ENCODE measurements at regions not wholly inside any gene's neighbourhood (a gene's known extent, or its start where the extent isn't known, plus 50 kb on each side); places are given as distances from the start of the nearest gene placed in this dataset.

DNA sequence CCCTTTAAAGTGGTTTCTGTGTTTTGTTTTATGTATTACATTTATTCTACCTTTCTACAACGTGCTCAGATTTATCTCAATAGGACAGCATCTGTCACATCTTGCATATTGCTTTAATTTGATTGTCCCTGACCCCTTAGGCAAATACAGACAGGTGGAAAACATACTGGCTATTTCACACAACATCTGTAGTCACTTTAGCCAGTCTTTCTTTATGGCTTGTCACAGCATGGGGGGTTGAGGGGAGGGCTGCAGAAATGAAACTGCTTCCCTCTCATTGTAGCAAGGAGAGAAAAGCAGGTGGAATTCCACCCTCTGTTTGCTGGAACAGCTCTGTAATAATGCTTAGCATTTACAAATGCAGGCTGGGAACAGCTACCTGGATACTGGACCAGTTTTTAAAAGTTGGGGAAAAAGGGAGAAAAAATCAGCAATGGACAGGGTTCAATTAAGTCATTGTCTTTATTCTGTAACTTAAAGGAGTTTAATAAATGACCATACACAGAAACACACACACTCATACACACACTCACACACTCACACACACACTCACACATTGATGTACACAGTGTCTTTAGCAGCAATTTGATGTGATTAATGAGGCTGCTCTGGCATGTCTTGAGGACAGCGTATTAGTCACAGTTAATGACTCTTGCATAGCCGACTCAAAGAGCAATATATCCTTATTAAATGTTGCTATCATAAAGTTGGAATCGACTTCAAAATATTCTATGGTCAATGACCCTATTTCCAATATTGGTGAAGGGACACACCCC, 283.7 kb upstream of the GBE1 start:
- Histone ChIP-seq H3K27ac (ENCODE audit: extremely low read depth, low read depth, low read length) (no peak overlapping the region), H3K9me1 (ENCODE audit: control insufficient read depth, insufficient read depth, low read length) (no peaks in the 10 kb centered on the region), H2AFZ (ENCODE audit: low read depth, low read length) (no peak overlapping the region), H3K9ac (ENCODE audit: insufficient read depth in 1 of 2, low read depth in 2 of 2, low read length in 2 of 2) (no peak overlapping the region), H3K36me3 (ENCODE audit: control insufficient read depth, insufficient read depth, low read length) (no peaks in the 10 kb centered on the region), H3K4me3 (no peak overlapping the region), H3K79me2 (ENCODE audit: control insufficient read depth, insufficient read depth, low read length) (no peaks in the 10 kb centered on the region), H3K27me3 (ENCODE audit: control insufficient read depth in 2 of 2, insufficient read depth in 2 of 2, low read length in 2 of 2) (no peaks in the 10 kb centered on the region), H3K4me1 (replicated peaks in 1 of 2; ENCODE audit: control insufficient read depth in 2 of 2, insufficient read depth in 2 of 2, low read length in 2 of 2) (no peaks in the 10 kb centered on the region), H3K9me3 (replicated peaks; ENCODE audit: control insufficient read depth, insufficient read depth, low read depth, low read length) (no peaks in the 10 kb centered on the region), H4K20me1 (replicated peaks; ENCODE audit: control insufficient read depth, insufficient read depth, low read length) (no peaks in the 10 kb centered on the region), H3K4me2 (ENCODE audit: insufficient read depth, low read length) (no peak overlapping the region)
- CTCF ChIA-PET (ENCODE audit: low intra/inter-chr PET ratio), result no interaction called here
- ATAC-seq (no peak), FAIRE-seq (no peak), DNase-seq (ENCODE audit: extremely low read depth in 1 of 4, low spot score in 3 of 4) (no peak)
- 5% methylated on average over 4 of the region's 4 CpGs for WGBS (ENCODE audit: insufficient coverage, low coverage, missing lambda C conversion rate)
- POLR2A ChIA-PET, result no interaction called here
- in situ Hi-C loops (cut with MboI), result no loop called here
- intact Hi-C loops (cut with micrococcal nuclease), result no loop called here
- TF ChIP-seq ZNF197 (CRISPR knock-in tag; IDR thresholded peaks at IDR 0.05; ENCODE audit: low read depth) (no peak), ZNF253 (CRISPR knock-in tag; conservative IDR thresholded peaks at IDR 0.05) (no peak), ZC3H11A (IDR thresholded peaks at IDR 0.05; ENCODE audit: low read depth, low read length) (no peak), NELFE (IDR thresholded peaks at IDR 0.05; ENCODE audit: insufficient read depth, insufficient read length) (no peak)
- BruUV-seq (replicated peaks), result no TSS peak

DNA sequence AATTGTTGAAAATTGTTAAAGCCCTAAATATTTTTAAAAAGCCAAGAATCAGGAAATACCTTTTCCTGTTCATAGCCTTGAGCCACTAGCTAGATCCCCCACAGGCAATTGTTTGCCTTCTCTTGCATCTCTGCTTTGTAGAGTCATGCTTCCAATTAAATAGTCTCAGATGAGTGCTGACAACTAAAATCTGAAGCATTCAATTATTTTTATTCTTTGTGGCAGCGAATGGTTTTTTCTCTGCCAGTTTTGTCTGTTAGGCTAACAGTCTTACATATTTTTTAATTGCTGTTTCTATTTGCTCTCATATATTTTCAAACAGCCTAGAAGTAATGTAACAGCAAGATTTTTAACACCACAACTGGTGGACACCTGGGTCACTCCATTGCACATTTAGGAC, 277.1 kb upstream of the GBE1 start:
- no peaks in the 10 kb centered on the region for H4K20me1 ChIP-seq (replicated peaks; ENCODE audit: control insufficient read depth, insufficient read depth, low read length)
- intact Hi-C loops (cut with micrococcal nuclease) (no loop called here), in situ Hi-C loops (cut with MboI) (no loop called here)
- H3K27me3 ChIP-seq (ENCODE audit: control insufficient read depth in 2 of 2, insufficient read depth in 2 of 2, low read length in 2 of 2), result no peaks in the 10 kb centered on the region
- no peak for DNase-seq (ENCODE audit: extremely low read depth in 1 of 4, low spot score in 3 of 4)
- no peaks in the 10 kb centered on the region for H3K9me1 ChIP-seq (ENCODE audit: control insufficient read depth, insufficient read depth, low read length)
- no peak overlapping the region for H3K9ac ChIP-seq (ENCODE audit: insufficient read depth in 1 of 2, low read depth in 2 of 2, low read length in 2 of 2)
- no peak overlapping the region for H3K27ac ChIP-seq (ENCODE audit: extremely low read depth, low read depth, low read length)
- no peak for ATAC-seq
- CTCF ChIA-PET (ENCODE audit: low intra/inter-chr PET ratio), result no interaction called here
- WGBS (ENCODE audit: insufficient coverage, low coverage, missing lambda C conversion rate), result 0% methylated on average over 1 of the region's 1 CpG
- FAIRE-seq, result no peak
- H3K79me2 ChIP-seq (ENCODE audit: control insufficient read depth, insufficient read depth, low read length), result no peaks in the 10 kb centered on the region
- H2AFZ ChIP-seq (ENCODE audit: low read depth, low read length), result no peak overlapping the region
- TF ChIP-seq KHSRP (IDR thresholded peaks at IDR 0.05) (no peak), GATA2 (CRISPR knock-in tag; IDR thresholded peaks at IDR 0.05) (no peak), ZC3H11A (IDR thresholded peaks at IDR 0.05; ENCODE audit: low read depth, low read length) (no peak), ZNF583 (CRISPR knock-in tag; IDR thresholded peaks at IDR 0.05) (no peak), NFE2L1 (tag; IDR thresholded peaks at IDR 0.05; ENCODE audit: borderline replicate concordance, low read depth) (no peak), ARHGAP35 (IDR thresholded peaks at IDR 0.05; ENCODE audit: partially characterized antibody) (no peak), ZNF134 (CRISPR knock-in tag; conservative IDR thresholded peaks at IDR 0.05) (no peak)
- TF ChIP-seq, protein P1, sequence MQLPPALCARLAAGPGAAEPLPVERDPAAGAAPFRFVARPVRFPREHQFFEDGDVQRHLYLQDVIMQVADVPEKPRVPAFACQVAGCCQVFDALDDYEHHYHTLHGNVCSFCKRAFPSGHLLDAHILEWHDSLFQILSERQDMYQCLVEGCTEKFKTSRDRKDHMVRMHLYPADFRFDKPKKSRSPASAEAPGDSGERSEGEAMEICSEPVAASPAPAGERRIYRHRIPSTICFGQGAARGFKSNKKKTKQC (CRISPR knock-in tag; IDR thresholded peaks at IDR 0.05), result no peak
- TF ChIP-seq, protein P2, sequence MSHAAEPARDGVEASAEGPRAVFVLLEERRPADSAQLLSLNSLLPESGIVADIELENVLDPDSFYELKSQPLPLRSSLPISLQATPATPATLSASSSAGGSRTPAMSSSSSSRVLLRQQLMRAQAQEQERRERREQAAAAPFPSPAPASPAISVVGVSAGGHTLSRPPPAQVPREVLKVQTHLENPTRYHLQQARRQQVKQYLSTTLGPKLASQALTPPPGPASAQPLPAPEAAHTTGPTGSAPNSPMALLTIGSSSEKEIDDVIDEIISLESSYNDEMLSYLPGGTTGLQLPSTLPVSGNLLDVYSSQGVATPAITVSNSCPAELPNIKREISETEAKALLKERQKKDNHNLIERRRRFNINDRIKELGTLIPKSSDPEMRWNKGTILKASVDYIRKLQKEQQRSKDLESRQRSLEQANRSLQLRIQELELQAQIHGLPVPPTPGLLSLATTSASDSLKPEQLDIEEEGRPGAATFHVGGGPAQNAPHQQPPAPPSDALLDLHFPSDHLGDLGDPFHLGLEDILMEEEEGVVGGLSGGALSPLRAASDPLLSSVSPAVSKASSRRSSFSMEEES (CRISPR knock-in tag; IDR thresholded peaks at IDR 0.05), result no peak
- TF ChIP-seq, protein P3, sequence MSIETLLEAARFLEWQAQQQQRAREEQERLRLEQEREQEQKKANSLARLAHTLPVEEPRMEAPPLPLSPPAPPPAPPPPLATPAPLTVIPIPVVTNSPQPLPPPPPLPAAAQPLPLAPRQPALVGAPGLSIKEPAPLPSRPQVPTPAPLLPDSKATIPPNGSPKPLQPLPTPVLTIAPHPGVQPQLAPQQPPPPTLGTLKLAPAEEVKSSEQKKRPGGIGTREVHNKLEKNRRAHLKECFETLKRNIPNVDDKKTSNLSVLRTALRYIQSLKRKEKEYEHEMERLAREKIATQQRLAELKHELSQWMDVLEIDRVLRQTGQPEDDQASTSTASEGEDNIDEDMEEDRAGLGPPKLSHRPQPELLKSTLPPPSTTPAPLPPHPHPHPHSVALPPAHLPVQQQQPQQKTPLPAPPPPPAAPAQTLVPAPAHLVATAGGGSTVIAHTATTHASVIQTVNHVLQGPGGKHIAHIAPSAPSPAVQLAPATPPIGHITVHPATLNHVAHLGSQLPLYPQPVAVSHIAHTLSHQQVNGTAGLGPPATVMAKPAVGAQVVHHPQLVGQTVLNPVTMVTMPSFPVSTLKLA (conservative IDR thresholded peaks at IDR 0.05), result no peak
- no peak overlapping the region for H3K4me3 ChIP-seq
- POLR2A ChIA-PET, result no interaction called here
- H3K4me2 ChIP-seq (ENCODE audit: insufficient read depth, low read length), result no peak overlapping the region
- H3K36me3 ChIP-seq (ENCODE audit: control insufficient read depth, insufficient read depth, low read length), result no peaks in the 10 kb centered on the region
- H3K9me3 ChIP-seq (replicated peaks; ENCODE audit: control insufficient read depth, insufficient read depth, low read depth, low read length), result no peaks in the 10 kb centered on the region
- no TSS peak for BruUV-seq (replicated peaks)
- no peaks in the 10 kb centered on the region for H3K4me1 ChIP-seq (replicated peaks in 1 of 2; ENCODE audit: control insufficient read depth in 2 of 2, insufficient read depth in 2 of 2, low read length in 2 of 2)
